ENCODE measurements at regions not wholly inside any gene's neighbourhood (a gene's known extent, or its start where the extent isn't known, plus 50 kb on each side); places are given as distances from the start of the nearest gene placed in this dataset.

GRCh38 chr12:115598871-115599811 lies 678.4 kb downstream of the MED13L start:
- TF ChIP-seq GATA2 (IDR thresholded peaks at IDR 0.05; ENCODE audit: low read depth, low read length) (no peak), GATA3 (IDR thresholded peaks at IDR 0.05; ENCODE audit: low read depth, low read length) (no peak)
